22Rv1 (cell line): ENCODE measurements at regions not wholly inside any gene's neighbourhood (a gene's known extent, or its start where the extent isn't known, plus 50 kb on each side); places are given as distances from the start of the nearest gene placed in this dataset.

ENCODE experiments used
- H3K27ac ChIP-seq: fragments of 450-650 bp; 2 replicates; pipeline ENCODE4 v1.5.1; 2017
- CTCF ChIP-seq: fragments of 450-650 bp; IDR thresholded peaks from 2 replicates; pipeline ENCODE4 v1.5.1; 2017; ENCODE audit warnings: mild to moderate bottlenecking
- ZFX ChIP-seq: fragments of 450-650 bp; IDR thresholded peaks from 2 replicates; pipeline ENCODE4 v1.6.1; 2017; ENCODE audit warnings: antibody characterized with exemption, borderline replicate concordance

GRCh38 chr4:114399105-114399504, 199.5 kb upstream of the UGT8 start:
- no peak overlapping the region for H3K27ac ChIP-seq
- TF ChIP-seq ZFX (no peak), CTCF (no peak)

GRCh38 chr4:114400531-114400930, 198.1 kb upstream of the UGT8 start:
- TF ChIP-seq CTCF (no peak), ZFX (no peak)

GRCh38 chr4:114401483-114401882, 197.1 kb upstream of the UGT8 start:
- no peak overlapping the region for H3K27ac ChIP-seq
- TF ChIP-seq ZFX (no peak), CTCF (no peak)

More at GRCh38 chr4:114400531-114400930, 198.1 kb upstream of the UGT8 start:
- no peak overlapping the region for H3K27ac ChIP-seq

- no peak for TF ChIP-seq ZFX
- TF ChIP-seq CTCF, result 0 out of 2 replicates have a peak, but pooled peaks have one; percentile 9
- H3K27ac ChIP-seq, result no peak overlapping the region
Measured at GRCh38 chr4:114417214-114417613, 181.4 kb upstream of the UGT8 start.

- H3K27ac ChIP-seq, result no peak overlapping the region
- TF ChIP-seq ZFX (no peak), CTCF (no peak)
Measured at GRCh38 chr4:114420069-114420468, 178.5 kb upstream of the UGT8 start.

- TF ChIP-seq CTCF (no peak), ZFX (no peak)
- H3K27ac ChIP-seq, result no peak overlapping the region
Measured at GRCh38 chr4:114423582-114423981, 175.0 kb upstream of the UGT8 start.

- TF ChIP-seq ZFX (no peak), CTCF (no peak)
- H3K27ac ChIP-seq, result no peak overlapping the region
Measured at GRCh38 chr4:114435116-114435515, 163.5 kb upstream of the UGT8 start.
